Fibroblast of pulmonary artery (primary cell): ENCODE measurements at regions not wholly inside any gene's neighbourhood (a gene's known extent, or its start where the extent isn't known, plus 50 kb on each side); places are given as distances from the start of the nearest gene placed in this dataset.
A peak's percentile ranks its signal among the peaks of the same experiment; 100 is the strongest.

Source experiments
- DNase-seq: peaks from one replicate; pipeline ENCODE4 v3.0.0-alpha.2; 2010; ENCODE audit warnings: low read depth
- H3K4me3 ChIP-seq: replicated peaks from 2 replicates; pipeline ENCODE4 v1.5.1; 2011; ENCODE audit warnings: low read depth, mild to moderate bottlenecking, control low read depth, low read length, moderate library complexity
- CTCF ChIP-seq: IDR thresholded peaks from 2 replicates; pipeline ENCODE4 v1.5.1; 2011; ENCODE audit warnings: mild to moderate bottlenecking, control low read depth, low read length, inconsistent platforms; ENCODE audit errors: missing control alignments

- no peak for DNase-seq
- no peak overlapping the region for H3K4me3 ChIP-seq
- TF ChIP-seq CTCF = no peak
Observed at GRCh38 chr7:146008293-146008692, 108.3 kb upstream of the CNTNAP2 start.

GRCh38 chr7:146004805-146005204, 111.8 kb upstream of the CNTNAP2 start:
- no peak overlapping the region for H3K4me3 ChIP-seq
- TF ChIP-seq CTCF = no peak
- no peak for DNase-seq

DNA sequence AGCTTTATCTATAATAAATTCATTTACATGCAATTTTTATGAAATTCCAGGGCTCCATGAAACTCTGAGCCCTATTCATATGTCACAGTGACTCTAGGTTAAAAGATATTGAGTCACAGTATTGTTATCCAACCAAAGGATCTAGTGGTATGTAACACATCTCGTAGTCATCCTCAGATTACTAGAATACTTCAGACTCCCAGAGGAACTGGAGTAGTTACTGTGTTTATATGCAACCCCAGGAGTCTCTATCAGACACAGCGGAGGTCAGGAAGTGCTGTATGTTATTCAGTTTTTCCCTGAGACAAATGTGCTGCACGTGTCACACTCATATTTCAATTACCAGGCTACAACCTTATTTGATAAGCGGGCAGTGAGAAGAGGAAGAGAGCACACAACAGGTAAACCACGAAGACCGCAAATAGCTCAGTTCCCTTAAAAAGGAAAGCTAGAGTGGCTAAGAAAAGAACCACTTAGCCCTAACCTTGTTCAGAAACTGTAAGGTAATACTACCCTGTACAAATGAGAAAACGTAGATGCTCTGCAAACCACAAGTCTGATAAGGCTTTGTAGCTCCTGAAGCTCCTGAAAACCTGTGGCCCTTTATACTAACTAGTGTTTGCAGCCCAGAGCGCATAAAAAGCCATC, 114.0 kb upstream of the CNTNAP2 start:
- no peak overlapping the region for H3K4me3 ChIP-seq
- DNase-seq = peak; percentile 3
- TF ChIP-seq CTCF = no peak

DNA sequence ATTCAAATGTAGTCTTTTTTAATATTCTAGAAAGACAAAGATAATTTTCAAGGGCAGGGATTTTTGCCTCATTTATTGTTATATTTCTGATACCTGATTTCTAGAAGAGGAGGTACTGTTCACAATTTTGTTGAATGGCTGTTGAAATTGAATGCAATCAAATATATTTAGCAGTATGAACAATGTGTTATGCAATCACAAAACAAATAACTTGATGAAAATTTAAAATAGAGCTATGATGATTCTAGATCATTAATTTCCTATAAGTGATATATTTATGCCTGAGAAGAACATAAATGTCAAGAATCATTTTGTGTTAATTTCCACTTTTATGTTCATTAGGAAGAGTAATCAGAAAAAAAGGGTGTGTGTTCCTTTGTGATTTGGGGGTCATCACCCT, 114.6 kb upstream of the CNTNAP2 start:
- TF ChIP-seq CTCF = no peak
- no peak overlapping the region for H3K4me3 ChIP-seq
- DNase-seq = no peak

DNA sequence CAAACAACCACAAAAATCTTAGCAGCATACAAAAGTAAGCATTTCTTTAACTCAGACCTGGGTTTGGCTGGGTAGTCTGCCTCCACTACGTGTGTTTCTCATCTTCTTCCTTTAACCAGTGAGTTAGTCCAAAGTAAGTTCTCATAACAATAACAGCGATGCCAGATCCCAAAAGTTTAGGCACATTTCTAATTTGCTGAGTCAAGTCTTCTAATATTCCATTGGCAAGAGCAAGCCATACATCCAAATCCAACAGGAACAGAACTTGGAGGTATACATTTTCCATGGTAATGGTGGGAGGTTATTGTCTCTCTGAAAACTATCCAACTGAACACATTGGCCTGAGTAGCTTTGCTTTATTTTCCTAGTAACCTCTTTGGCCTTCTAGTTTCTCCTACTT, 115.7 kb upstream of the CNTNAP2 start:
- no peak for TF ChIP-seq CTCF
- no peak for DNase-seq
- H3K4me3 ChIP-seq = no peak overlapping the region

GRCh38 chr7:145989469-145989868, 127.1 kb upstream of the CNTNAP2 start:
- H3K4me3 ChIP-seq = no peak overlapping the region
- TF ChIP-seq CTCF = no peak
- no peak for DNase-seq

DNA sequence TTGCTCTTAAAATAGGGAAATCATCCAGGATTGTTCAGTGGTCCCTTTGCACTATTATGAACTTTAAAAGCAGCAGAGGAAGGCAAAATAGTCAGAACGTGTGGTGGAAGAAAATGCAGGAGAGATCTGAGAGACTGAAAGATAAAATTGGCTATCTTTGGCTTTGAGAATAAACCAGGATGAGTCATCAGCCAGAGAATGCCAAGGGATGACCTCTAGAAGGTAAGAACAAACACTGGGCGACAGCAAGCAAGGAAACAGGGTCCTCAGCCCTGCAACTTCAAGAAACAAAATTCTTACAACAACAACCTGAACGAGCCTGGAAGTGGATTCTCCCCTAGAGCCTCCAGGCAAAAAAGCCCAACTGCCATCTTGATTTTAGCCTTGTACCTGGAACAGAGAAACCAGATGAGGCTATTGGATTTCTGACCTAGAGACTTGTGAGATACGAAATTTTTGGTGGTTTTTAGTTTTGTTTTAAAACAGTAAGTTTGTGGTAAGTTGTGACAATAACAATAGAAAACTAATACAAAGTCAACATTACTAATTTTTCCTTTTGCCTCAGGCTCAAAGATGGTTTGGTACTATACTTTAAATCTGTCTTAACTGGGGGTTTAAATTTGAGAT, 130.2 kb upstream of the CNTNAP2 start:
- TF ChIP-seq CTCF = no peak
- H3K4me3 ChIP-seq = no peak overlapping the region
- DNase-seq = no peak
